GM03348 (cell line): ENCODE measurements at regions not wholly inside any gene's neighbourhood (a gene's known extent, or its start where the extent isn't known, plus 50 kb on each side); places are given as distances from the start of the nearest gene placed in this dataset.

Experiments used
- DNase-seq: peaks from one replicate; pipeline ENCODE4 v3.0.0; 2012; ENCODE audit warnings: low spot score

- DNase-seq = no peak
Measured at GRCh38 chr1:239676522-239677273, 290.3 kb downstream of the CHRM3 start.

- no peak for DNase-seq
Measured at GRCh38 chr1:239677362-239677761, 291.0 kb downstream of the CHRM3 start.

GRCh38 chr1:239678181-239678580 is 291.8 kb downstream of the CHRM3 start:
- no peak for DNase-seq

GRCh38 chr1:239682046-239682445 is 295.7 kb downstream of the CHRM3 start:
- DNase-seq = no peak

GRCh38 chr1:239682960-239683359 is 296.6 kb downstream of the CHRM3 start:
- no peak for DNase-seq

GRCh38 chr1:239686386-239686785 is 300.0 kb downstream of the CHRM3 start:
- no peak for DNase-seq

GRCh38 chr1:239696317-239696716 is 309.9 kb downstream of the CHRM3 start:
- no peak for DNase-seq

GRCh38 chr1:239700667-239701066 is 314.3 kb downstream of the CHRM3 start:
- no peak for DNase-seq

- no peak for DNase-seq
Measured at GRCh38 chr1:239703075-239703474, 316.7 kb downstream of the CHRM3 start.

- no peak for DNase-seq
Measured at GRCh38 chr1:239706245-239706892, 320.0 kb downstream of the CHRM3 start.

GRCh38 chr1:239707615-239708014 is 321.2 kb downstream of the CHRM3 start:
- DNase-seq = no peak

- DNase-seq = no peak
Measured at GRCh38 chr1:239708622-239709021, 322.3 kb downstream of the CHRM3 start.

- DNase-seq = no peak
Measured at GRCh38 chr1:239711768-239712167, 325.4 kb downstream of the CHRM3 start.

- DNase-seq = no peak
Measured at GRCh38 chr1:239717097-239717917, 330.9 kb downstream of the CHRM3 start.

- DNase-seq = no peak
Measured at GRCh38 chr1:239717918-239718184, 331.5 kb downstream of the CHRM3 start.

- DNase-seq = no peak
Measured at GRCh38 chr1:239718571-239718970, 332.2 kb downstream of the CHRM3 start.

GRCh38 chr1:239718997-239719628 is 332.7 kb downstream of the CHRM3 start:
- no peak for DNase-seq

GRCh38 chr1:239719642-239720258 is 333.4 kb downstream of the CHRM3 start:
- DNase-seq = no peak

- DNase-seq = no peak
Measured at GRCh38 chr1:239722035-239722434, 335.7 kb downstream of the CHRM3 start.

GRCh38 chr1:239723776-239724367 is 337.5 kb downstream of the CHRM3 start:
- DNase-seq = no peak

- DNase-seq = no peak
Measured at GRCh38 chr1:239725371-239725770, 339.0 kb downstream of the CHRM3 start.

GRCh38 chr1:239725933-239726332 is 339.6 kb downstream of the CHRM3 start:
- DNase-seq = no peak
